Stimulated activated naive CD8-positive, alpha-beta T cell treated with anti-CD3 and anti-CD28 coated beads, Interleukin-15, Interleukin-2, amounts not matched to agents 100 U/mL and 50 U/mL, for 24 hours (primary cell): ENCODE measurements at regions not wholly inside any gene's neighbourhood (a gene's known extent, or its start where the extent isn't known, plus 50 kb on each side); places are given as distances from the start of the nearest gene placed in this dataset.

Source experiments
- ATAC-seq: fragments of 150-1000 bp; cut with Tn5 transposase; one replicate; pipeline ENCODE4 v1.10.0; 2021
- DNase-seq: peaks from one replicate; pipeline ENCODE4 v3.0.0; 2021

GRCh38 chr2:221308507-221309066 lies 263.5 kb downstream of the EPHA4 start:
- ATAC-seq: no peak
- no peak for DNase-seq

- DNase-seq (no peak), ATAC-seq (no peak)
These were observed 262.1 kb downstream of the EPHA4 start for GRCh38 chr2:221309892-221310583.

GRCh38 chr2:221310730-221311129 lies 261.4 kb downstream of the EPHA4 start:
- ATAC-seq (no peak), DNase-seq (no peak)

- no peak for DNase-seq
- ATAC-seq: no peak
These were observed 259.5 kb downstream of the EPHA4 start for GRCh38 chr2:221312634-221313033.

GRCh38 chr2:221314786-221315185 lies 257.3 kb downstream of the EPHA4 start:
- DNase-seq (no peak), ATAC-seq (no peak)

DNA sequence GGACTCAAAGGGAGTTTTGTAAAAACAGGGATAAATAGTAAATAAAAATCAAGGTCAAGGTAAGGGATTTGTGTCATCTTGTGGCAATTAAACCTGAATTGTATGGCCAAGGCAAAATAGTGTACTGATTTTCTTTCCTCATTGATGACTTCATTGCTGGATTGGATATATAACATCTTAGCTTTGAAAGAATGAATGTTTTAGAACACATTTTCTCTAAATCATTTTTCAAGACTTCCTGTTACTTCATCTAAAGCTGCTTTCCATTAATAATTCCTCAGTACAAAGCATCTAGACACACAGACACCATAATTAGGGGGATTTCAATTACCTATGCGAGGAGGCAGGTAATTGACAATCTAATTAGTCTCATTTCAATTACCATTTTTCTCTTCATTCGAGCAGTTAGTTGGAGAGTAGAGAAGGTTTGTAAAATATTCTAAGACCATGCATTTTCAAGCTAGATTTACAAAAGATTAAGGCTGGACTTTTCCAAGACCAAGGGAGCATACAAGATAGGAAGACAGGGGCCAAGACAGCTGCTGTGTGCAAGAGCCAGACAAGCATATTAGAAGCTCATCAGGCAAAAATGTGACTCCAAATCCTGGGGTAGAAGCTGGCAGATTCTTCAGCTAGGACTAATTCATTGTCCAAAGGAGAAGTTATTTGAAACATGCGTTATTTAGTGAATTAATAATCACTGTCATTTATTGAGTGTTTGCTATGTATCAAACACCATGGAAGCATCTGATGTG lies 253.6 kb downstream of the EPHA4 start:
- no peak for ATAC-seq
- no peak for DNase-seq

DNA sequence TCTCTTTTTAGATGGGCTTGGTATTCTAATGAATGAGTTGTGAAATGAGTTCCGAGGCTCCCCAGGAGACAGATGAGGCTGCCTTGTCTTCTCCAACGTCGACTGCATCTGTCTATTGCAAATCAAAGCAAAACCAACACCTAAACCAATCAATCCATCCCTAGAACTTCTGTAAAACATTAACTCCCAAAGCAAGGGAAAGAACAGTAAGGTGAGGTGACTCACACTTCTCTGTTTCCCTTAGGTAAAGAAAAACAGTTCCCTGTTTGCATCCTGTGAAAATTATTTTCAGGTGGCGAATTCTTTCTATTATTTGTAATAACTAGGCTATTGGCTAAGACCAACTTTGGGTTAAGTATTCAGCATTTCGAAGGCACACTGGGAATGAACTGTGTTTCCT lies 249.4 kb downstream of the EPHA4 start:
- no peak for ATAC-seq
- no peak for DNase-seq

DNA sequence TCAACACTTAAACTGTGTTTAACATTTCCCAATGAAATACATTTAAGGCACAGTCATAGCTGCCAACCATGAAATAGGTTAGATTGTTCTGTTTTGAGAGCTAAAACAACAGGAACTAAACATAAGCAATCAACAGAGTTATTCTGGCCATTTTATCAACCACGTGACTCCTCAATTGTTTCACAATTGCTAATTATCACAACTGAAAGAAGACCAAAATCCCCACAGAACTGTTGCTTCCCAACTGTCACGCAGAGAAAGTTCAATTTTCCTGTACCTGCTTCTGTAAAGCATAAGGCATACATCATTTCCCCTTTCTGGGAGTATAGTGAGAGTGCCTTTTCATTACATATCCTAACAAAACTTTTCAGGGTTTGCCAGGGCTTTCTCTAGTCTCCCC lies 248.6 kb downstream of the EPHA4 start:
- DNase-seq: no peak
- no peak for ATAC-seq

- ATAC-seq: no peak
- no peak for DNase-seq
These were observed 241.7 kb downstream of the EPHA4 start for GRCh38 chr2:221330436-221330835.

DNA sequence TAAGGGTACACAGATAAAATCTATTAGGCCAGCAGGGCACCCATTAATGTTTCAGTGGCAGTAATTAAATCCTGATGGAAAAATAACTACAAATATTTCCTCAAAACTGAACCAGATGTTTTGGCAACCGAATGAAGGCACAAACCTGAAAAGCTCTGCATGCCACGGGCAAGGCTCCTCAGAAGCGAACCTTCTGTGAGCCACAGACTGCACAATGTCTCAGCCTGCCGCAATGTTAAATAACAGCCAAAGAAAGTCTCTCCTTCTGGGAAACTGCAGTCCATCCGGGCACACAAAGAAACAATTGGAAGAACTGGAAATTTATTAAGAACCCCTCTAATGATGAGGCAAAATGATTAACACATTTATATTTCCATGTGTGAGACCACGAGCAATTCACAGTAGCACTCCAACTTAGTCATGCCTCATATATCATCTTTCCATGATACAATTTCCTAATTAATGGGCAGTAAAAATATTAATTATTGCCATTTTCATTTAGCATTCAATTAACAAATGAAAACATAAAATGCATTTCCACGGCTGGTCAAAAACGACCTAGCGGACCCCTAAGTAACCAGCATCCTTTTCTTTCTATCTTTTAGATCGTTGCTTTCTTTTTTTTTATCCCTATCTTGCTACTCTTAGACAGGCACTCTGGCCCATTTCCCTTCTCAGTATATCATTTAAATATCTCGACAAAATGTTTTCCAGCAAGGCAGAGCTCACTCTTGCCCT lies 237.5 kb downstream of the EPHA4 start:
- DNase-seq: no peak

GRCh38 chr2:221335219-221335752 lies 236.8 kb downstream of the EPHA4 start:
- DNase-seq (no peak), ATAC-seq (no peak)

More for the DNA sequence above, 237.5 kb downstream of the EPHA4 start:
- no peak for ATAC-seq

DNA sequence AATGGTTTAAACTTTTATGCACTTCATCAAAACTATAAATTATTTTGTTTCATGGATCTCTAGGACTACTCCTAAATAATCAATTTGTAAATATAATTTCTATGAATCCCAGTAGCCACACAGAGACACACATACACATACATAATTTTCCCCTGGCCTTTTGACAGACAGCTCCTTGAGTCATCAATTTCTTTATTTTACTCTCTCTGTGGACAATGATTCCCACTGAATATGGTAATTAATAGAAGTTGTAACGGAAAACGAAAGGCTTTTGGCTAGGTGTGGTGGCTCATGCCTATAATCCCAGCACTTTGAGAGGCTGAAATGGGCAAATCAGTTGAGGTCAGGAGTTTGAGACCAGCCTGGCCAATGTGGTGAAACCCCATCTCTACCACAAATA lies 235.1 kb downstream of the EPHA4 start:
- no peak for ATAC-seq
- DNase-seq: no peak

DNA sequence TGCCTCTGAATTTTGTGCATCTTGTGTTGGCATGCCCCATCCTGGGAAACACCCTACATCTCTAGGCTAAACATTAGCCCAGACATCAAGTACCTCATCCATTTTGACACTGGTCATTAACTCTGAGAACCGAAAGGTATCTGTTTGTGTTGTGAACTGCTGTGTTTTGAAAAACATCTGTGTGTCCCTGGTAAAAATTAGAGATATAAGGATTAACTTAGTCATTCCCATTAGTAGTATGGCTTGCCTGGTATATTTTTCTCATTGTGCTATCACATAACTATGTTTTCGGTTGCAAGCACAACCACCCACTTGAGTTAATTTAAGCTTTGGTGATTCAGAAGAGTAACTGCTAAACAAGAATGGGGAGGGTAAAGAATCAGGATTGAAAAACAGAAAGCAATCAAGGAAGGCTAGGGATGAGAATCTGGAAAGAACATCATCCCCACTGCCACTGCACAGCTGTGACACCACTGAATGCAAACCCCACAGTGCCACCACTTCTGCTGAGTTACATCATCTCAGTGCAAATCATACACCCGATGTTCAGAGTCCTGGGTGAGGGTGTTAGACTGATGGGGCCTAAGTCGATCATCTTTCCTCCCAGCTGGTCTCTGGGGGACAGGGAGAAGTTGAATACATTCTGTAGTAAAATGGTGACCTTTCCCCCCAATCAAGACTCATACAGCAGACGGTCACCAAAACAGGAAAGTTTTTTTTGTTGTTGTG lies 234.0 kb downstream of the EPHA4 start:
- DNase-seq (no peak), ATAC-seq (no peak)

GRCh38 chr2:221342388-221342787 lies 229.7 kb downstream of the EPHA4 start:
- no peak for ATAC-seq
- no peak for DNase-seq

DNA sequence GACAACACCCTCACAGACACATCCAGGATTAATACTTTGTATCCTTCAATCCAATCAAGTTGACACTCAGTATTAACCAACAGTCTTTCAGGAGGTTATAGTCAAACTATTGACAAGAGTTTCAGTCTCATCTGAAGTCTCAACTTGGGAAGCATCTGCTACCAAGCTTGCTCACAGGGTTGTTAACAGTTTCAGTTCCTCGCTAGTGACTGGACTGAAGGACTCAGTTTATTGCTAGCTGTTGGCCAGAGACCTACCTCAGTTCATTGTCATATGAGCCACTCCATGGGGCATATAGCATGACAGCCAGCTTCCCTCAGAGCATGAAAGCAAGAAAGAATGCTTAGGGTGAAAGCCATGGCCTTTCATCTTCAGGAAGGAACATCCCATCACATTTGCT lies 228.6 kb downstream of the EPHA4 start:
- ATAC-seq (no peak), DNase-seq (no peak)

GRCh38 chr2:221345516-221345915 lies 226.6 kb downstream of the EPHA4 start:
- DNase-seq (no peak), ATAC-seq (no peak)

DNA sequence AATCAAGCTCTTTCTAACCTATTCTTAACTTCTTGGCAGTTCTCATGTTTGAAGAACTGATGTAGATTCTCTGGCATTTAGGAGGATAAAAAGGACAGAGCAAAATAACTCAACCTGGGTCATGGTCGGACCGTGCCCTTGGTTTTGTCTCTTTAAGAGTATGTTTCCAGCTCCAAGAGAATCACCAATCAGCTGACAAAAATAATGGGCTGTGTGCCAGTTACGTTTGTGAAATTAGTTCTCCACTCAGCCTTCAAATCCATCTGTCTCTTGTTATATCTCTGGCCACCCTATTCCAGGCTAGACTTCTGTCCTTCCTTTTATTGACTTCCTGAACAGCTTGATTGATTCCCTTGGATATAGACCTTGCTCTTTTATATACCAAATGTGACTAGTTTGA lies 225.7 kb downstream of the EPHA4 start:
- DNase-seq: no peak
- ATAC-seq: no peak

GRCh38 chr2:221347471-221347870 lies 224.6 kb downstream of the EPHA4 start:
- no peak for ATAC-seq
- DNase-seq: no peak

GRCh38 chr2:221350616-221351015 lies 221.5 kb downstream of the EPHA4 start:
- no peak for ATAC-seq
- DNase-seq: no peak

DNA sequence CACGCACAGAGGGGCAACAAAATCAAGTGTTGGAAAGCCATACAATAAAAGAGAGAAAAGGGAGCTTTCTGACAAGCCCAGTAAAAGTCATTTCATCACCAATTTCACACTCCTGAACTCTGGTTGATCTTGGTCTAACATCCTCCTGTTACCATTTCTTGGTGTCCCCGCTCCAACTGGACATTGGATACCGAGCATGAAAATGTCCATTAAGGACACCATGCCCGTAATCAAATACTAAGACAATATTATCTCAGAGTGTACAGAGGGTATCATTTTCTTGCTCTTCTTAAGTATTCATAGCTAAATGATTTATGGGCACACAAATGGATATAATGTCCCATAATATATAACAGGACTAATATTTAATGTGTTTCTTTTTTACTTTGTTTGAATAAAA lies 218.9 kb downstream of the EPHA4 start:
- ATAC-seq: no peak
- no peak for DNase-seq

DNA sequence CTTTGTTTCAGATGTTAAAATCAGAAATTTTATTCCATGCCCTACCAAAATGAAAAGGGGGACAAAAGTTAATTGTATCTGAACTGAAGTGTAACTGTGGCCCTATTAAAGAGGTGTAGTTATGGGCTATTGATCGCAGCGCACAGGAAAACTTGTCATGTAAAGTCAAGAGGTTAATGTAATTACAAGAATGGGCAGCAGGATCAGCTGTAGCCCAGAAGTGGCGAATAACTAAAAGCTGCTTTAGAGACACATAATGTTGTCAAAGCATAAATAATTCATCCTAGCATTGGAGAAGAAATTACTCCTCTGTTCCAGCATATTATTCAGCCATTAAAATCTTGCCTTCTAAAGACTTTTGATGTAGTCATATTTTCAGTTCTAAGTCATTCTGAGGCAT lies 211.8 kb downstream of the EPHA4 start:
- no peak for DNase-seq
- no peak for ATAC-seq

DNA sequence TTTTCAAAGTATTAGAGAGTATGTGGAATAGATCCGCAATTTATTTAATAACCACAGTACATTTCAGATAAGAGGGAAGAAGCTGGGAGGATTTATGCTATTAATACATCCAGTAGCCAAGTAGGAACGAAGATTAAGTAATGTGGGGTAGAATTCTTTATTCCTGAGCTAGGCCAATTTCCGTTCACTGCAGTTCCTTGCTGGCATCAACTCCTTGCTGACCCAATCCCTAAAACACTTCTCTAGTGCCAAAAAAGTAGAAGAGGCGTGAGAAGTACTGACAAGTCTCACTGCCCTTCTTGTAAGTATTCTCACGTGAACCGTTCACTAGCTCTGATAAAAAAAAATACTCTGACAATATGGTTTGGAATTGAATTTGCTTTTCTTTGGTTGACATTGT lies 211.4 kb downstream of the EPHA4 start:
- no peak for ATAC-seq

More for the DNA sequence above, 211.4 kb downstream of the EPHA4 start:
- DNase-seq: no peak
